ENCODE measurements at regions not wholly inside any gene's neighbourhood (a gene's known extent, or its start where the extent isn't known, plus 50 kb on each side); places are given as distances from the start of the nearest gene placed in this dataset.

DNA sequence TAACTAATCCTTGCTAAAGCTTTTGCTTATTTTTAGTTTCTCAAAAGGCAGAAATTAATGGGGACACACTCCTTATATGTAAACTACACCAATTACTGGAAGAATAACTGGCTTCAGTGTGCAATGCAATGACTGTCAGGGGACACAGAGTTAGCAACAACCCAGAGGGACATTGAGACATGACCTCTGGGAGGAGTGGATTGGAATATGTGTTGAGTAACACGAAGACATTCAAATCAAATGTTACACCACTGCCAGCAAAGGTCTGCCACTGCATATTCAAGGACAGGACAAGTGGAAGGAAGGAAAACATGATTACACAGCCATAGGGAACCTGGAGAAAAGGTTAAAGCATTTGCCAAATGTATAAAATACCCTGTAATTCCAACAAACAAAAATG lies 240.1 kb upstream of the FSTL5 start:
- Mint-ChIP-seq H3K27ac (no peak overlapping the region), H3K36me3 (ENCODE audit: low read depth) (no peaks in the 10 kb centered on the region), H3K9me3 (no peaks in the 10 kb centered on the region), H3K4me3 (no peak overlapping the region), H3K4me1 (no peaks in the 10 kb centered on the region), H3K27me3 (ENCODE audit: low read depth, poor library complexity) (no peaks in the 10 kb centered on the region)
- no peak for TF ChIP-seq CTCF (IDR thresholded peaks at IDR 0.05)
- no peak for DNase-seq

DNA sequence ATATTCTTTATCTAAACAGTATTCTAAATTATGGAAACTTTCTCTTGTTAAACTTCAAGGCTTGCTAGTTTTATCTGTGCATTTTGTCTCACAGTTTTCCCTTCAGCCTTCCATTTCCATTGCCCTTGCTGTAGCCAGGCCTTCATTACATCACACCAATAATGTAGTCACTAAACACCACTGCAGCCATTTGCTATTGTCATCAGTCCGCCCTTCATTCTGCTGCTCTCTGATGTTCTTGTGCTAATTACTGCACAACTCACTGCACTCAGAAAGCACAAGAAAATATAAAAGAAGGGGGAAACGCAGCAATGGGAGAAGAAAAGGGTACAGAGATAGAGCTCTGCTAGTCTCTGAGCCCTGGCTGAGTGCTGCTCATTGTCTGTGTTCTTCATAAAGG lies 239.6 kb upstream of the FSTL5 start:
- no peak for DNase-seq
- Mint-ChIP-seq H3K4me1 (no peaks in the 10 kb centered on the region), H3K9me3 (no peaks in the 10 kb centered on the region), H3K4me3 (no peak overlapping the region), H3K36me3 (ENCODE audit: low read depth) (no peaks in the 10 kb centered on the region), H3K27me3 (ENCODE audit: low read depth, poor library complexity) (no peaks in the 10 kb centered on the region), H3K27ac (no peak overlapping the region)
- no peak for TF ChIP-seq CTCF (IDR thresholded peaks at IDR 0.05)

DNA sequence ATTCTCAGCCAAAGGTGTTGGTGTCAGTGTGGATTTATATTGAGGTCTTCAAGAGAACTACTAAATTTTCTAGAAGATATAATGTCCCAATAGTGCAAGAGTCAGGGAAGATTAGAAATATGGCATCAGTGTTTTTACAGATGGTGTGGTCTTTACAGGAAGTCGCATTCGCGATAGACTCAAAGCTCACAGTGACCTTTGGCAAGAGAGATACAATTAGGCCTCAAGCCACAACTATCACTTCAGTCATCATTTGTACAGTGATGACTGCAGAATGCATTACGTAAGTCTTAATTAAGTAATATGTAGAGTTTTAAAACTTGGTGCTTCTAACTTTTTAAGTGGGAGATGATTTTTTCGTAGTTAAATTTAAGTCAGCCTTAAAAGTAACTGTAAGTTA lies 237.2 kb upstream of the FSTL5 start:
- Mint-ChIP-seq H3K4me3 (no peak overlapping the region), H3K9me3 (no peaks in the 10 kb centered on the region), H3K27ac (no peak overlapping the region), H3K4me1 (no peaks in the 10 kb centered on the region), H3K36me3 (ENCODE audit: low read depth) (no peaks in the 10 kb centered on the region), H3K27me3 (ENCODE audit: low read depth, poor library complexity) (no peaks in the 10 kb centered on the region)
- DNase-seq: no peak
- no peak for TF ChIP-seq CTCF (IDR thresholded peaks at IDR 0.05)

GRCh38 chr4:162392946-162393345 lies 229.1 kb upstream of the FSTL5 start:
- Mint-ChIP-seq H3K36me3 (ENCODE audit: low read depth) (no peaks in the 10 kb centered on the region), H3K9me3 (no peaks in the 10 kb centered on the region), H3K27ac (no peak overlapping the region), H3K4me1 (no peaks in the 10 kb centered on the region), H3K4me3 (no peak overlapping the region), H3K27me3 (ENCODE audit: low read depth, poor library complexity) (no peaks in the 10 kb centered on the region)
- TF ChIP-seq CTCF (IDR thresholded peaks at IDR 0.05): no peak
- no peak for DNase-seq

GRCh38 chr4:162366146-162366545 lies 202.3 kb upstream of the FSTL5 start:
- Mint-ChIP-seq H3K9me3 (no peaks in the 10 kb centered on the region), H3K4me1 (no peaks in the 10 kb centered on the region), H3K27me3 (ENCODE audit: low read depth, poor library complexity) (no peaks in the 10 kb centered on the region), H3K4me3 (no peak overlapping the region), H3K36me3 (ENCODE audit: low read depth) (no peaks in the 10 kb centered on the region), H3K27ac (no peak overlapping the region)
- no peak for DNase-seq
- TF ChIP-seq CTCF (IDR thresholded peaks at IDR 0.05): no peak

DNA sequence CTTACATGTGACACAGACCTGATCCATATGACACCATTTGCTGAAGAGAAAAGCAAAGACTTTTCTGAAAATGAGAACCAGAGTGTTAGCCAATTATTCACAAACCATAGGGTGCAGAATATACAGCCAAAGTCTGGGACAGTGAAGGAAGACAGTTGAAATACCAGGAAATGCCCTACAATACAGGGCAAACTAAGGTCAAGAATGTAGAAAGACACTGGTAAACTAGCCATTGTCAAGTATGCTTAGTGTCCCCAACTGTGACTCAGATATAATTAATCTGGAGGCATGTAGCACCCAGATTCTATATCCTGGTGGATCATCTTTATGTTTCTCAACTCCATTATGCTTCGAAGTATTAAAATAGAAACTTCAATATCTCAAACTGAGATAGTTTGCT lies 200.9 kb upstream of the FSTL5 start:
- no peak for DNase-seq
- H3K4me1 Mint-ChIP-seq: no peaks in the 10 kb centered on the region
- H3K27me3 Mint-ChIP-seq (ENCODE audit: low read depth, poor library complexity): no peaks in the 10 kb centered on the region
- no peak for TF ChIP-seq CTCF (IDR thresholded peaks at IDR 0.05)
- H3K4me3 Mint-ChIP-seq: no peak overlapping the region
- H3K9me3 Mint-ChIP-seq: no peaks in the 10 kb centered on the region
- H3K36me3 Mint-ChIP-seq (ENCODE audit: low read depth): no peaks in the 10 kb centered on the region
- no peak overlapping the region for H3K27ac Mint-ChIP-seq

Data from nephron progenitor cell (in vitro differentiated cells).